ENCODE measurements at regions not wholly inside any gene's neighbourhood (a gene's known extent, or its start where the extent isn't known, plus 50 kb on each side); places are given as distances from the start of the nearest gene placed in this dataset.
"Not testable (repeated sequence)": the region's sequence is repeated elsewhere in the genome, so short reads cannot be mapped to it uniquely, and the experiment has no call there.

DNA sequence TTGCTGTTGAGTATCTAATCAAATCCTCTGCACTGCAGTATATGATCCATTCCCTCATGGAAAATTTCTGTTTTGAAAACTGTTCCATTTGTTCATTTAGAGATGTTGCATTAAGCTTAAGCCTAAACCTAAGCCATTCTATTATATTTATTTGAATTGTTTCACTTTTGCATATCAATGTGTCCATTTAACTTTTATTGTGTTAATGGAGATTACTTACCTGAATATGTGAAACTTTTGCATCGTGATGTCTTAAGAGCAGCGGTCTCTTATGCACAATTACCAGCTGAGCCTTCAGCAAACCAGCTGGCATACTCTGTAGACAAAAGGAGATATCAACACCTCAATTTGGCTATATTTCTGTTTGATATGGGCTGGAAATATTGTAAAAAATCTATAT, 922.5 kb upstream of the FBXO33 start:
- no peak overlapping the region for H3K27ac Mint-ChIP-seq
- H3K36me3 Mint-ChIP-seq: no peaks in the 10 kb centered on the region
- H3K4me3 Mint-ChIP-seq: no peak overlapping the region
- no peak overlapping the region for H3K4me3 ChIP-seq (replicated peaks in 1 of 3; ENCODE audit: low read depth in 2 of 3, low read length in 3 of 3)
- H3K27ac ChIP-seq (ENCODE audit: low read depth in 1 of 2, low read length in 2 of 2): no peak overlapping the region
- H3K9ac ChIP-seq (ENCODE audit: insufficient read depth, low read length, poor library complexity, severe bottlenecking): no peak overlapping the region
- H3K4me1 ChIP-seq (ENCODE audit: control insufficient read depth in 1 of 2, insufficient read depth in 2 of 2, low read length in 2 of 2): no peaks in the 10 kb centered on the region
- H3K27me3 ChIP-seq (ENCODE audit: control insufficient read depth in 2 of 2, insufficient read depth in 2 of 2, low read length in 2 of 2): no peaks in the 10 kb centered on the region
- H3K36me3 ChIP-seq (replicated peaks in 1 of 2; ENCODE audit: control insufficient read depth in 1 of 2, insufficient read depth in 2 of 2, low read length in 2 of 2): no peaks in the 10 kb centered on the region
- no peak overlapping the region for H2AFZ ChIP-seq (ENCODE audit: insufficient read depth, low read depth, low read length, poor library complexity, severe bottlenecking)
- TF ChIP-seq, protein P1, sequence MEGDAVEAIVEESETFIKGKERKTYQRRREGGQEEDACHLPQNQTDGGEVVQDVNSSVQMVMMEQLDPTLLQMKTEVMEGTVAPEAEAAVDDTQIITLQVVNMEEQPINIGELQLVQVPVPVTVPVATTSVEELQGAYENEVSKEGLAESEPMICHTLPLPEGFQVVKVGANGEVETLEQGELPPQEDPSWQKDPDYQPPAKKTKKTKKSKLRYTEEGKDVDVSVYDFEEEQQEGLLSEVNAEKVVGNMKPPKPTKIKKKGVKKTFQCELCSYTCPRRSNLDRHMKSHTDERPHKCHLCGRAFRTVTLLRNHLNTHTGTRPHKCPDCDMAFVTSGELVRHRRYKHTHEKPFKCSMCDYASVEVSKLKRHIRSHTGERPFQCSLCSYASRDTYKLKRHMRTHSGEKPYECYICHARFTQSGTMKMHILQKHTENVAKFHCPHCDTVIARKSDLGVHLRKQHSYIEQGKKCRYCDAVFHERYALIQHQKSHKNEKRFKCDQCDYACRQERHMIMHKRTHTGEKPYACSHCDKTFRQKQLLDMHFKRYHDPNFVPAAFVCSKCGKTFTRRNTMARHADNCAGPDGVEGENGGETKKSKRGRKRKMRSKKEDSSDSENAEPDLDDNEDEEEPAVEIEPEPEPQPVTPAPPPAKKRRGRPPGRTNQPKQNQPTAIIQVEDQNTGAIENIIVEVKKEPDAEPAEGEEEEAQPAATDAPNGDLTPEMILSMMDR (IDR thresholded peaks at IDR 0.05): no peak
- no peaks in the 10 kb centered on the region for H3K27me3 Mint-ChIP-seq (ENCODE audit: low read depth in 3 of 3)
- DNase-seq: no peak
- intact Hi-C loops (cut with micrococcal nuclease): no loop called here
- H4K20me1 ChIP-seq (ENCODE audit: insufficient read depth, low read length): no peaks in the 10 kb centered on the region
- H3K9me3 Mint-ChIP-seq: peaks cover 0 to 9% (median 3%) of the 10 kb centered on the region in 7 donors
- no peaks in the 10 kb centered on the region for H3K4me1 Mint-ChIP-seq
- H3K4me2 ChIP-seq (replicated peaks; ENCODE audit: extremely low read depth, low read length, poor library complexity, severe bottlenecking): no peak overlapping the region
- H3K79me2 ChIP-seq (ENCODE audit: insufficient read depth, low read length): no peaks in the 10 kb centered on the region
- no CpG with 5 or more reads among the region's 2 CpGs for WGBS (ENCODE audit: insufficient coverage)
- H3K9me3 ChIP-seq (replicated peaks in 1 of 2; ENCODE audit: control insufficient read depth in 1 of 2, insufficient read depth in 1 of 2, low read length in 2 of 2): peaks cover 0 to 4% of the 10 kb centered on the region in 2 donors

DNA sequence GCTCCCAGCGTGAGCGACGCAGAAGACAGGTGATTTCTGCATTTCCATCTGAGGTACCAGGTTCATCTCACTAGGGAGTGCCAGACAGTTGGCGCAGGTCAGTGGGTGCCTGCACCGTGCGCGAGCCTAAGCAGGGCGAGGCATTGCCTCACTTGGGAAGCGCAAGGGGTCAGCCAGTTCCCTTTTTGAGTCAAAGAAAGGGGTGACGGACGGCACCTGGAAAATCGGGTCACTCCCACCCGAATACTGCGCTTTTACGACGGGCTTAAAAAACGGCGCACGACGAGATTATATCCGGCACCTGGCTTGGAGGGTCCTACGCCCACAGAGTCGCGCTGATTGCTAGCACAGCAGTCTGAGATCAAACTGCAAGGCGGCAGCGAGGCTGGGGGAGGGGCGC, 915.9 kb upstream of the FBXO33 start:
- not testable (repeated sequence) for H3K4me1 Mint-ChIP-seq; H3K27me3 Mint-ChIP-seq (ENCODE audit: low read depth in 3 of 3)

More for the DNA sequence above, 915.9 kb upstream of the FBXO33 start:
- H3K27me3 ChIP-seq (ENCODE audit: control insufficient read depth in 2 of 2, insufficient read depth in 2 of 2, low read length in 2 of 2); H3K36me3 Mint-ChIP-seq; H3K9me3 ChIP-seq (replicated peaks in 1 of 2; ENCODE audit: control insufficient read depth in 1 of 2, insufficient read depth in 1 of 2, low read length in 2 of 2); H3K79me2 ChIP-seq (ENCODE audit: insufficient read depth, low read length); H3K9ac ChIP-seq (ENCODE audit: insufficient read depth, low read length, poor library complexity, severe bottlenecking); H2AFZ ChIP-seq (ENCODE audit: insufficient read depth, low read depth, low read length, poor library complexity, severe bottlenecking); H3K4me3 Mint-ChIP-seq; H3K27ac Mint-ChIP-seq; H3K4me3 ChIP-seq (replicated peaks in 1 of 3; ENCODE audit: low read depth in 2 of 3, low read length in 3 of 3); intact Hi-C loops (cut with micrococcal nuclease); DNase-seq; H3K27ac ChIP-seq (ENCODE audit: low read depth in 1 of 2, low read length in 2 of 2); H3K9me3 Mint-ChIP-seq; H4K20me1 ChIP-seq (ENCODE audit: insufficient read depth, low read length); H3K4me2 ChIP-seq (replicated peaks; ENCODE audit: extremely low read depth, low read length, poor library complexity, severe bottlenecking); H3K36me3 ChIP-seq (replicated peaks in 1 of 2; ENCODE audit: control insufficient read depth in 1 of 2, insufficient read depth in 2 of 2, low read length in 2 of 2); H3K4me1 ChIP-seq (ENCODE audit: control insufficient read depth in 1 of 2, insufficient read depth in 2 of 2, low read length in 2 of 2): not testable (repeated sequence)
- 97% methylated on average over 21 of the region's 27 CpGs for WGBS (ENCODE audit: insufficient coverage)
